ENCODE measurements at regions not wholly inside any gene's neighbourhood (a gene's known extent, or its start where the extent isn't known, plus 50 kb on each side); places are given as distances from the start of the nearest gene placed in this dataset.

- DNase-seq (peak in 1 of 35 experiments; percentile 5), ATAC-seq (replicated peaks in 1 of 4) (no peak)
- H3K4me1 ChIP-seq (ENCODE audit: control insufficient read depth in 1 of 2, extremely low read depth in 1 of 2, insufficient read depth in 2 of 2, low read length in 2 of 2): no peaks in the 10 kb centered on the region
- Mint-ChIP-seq H3K27me3 (peaks cover 3 to 11% of the 10 kb centered on the region in 2 donors), H3K4me3 (no peak overlapping the region), H3K36me3 (no peaks in the 10 kb centered on the region), H3K27ac (no peak overlapping the region), H3K9me3 (no peaks in the 10 kb centered on the region), H3K4me1 (no peaks in the 10 kb centered on the region)
- H3K9me3 ChIP-seq: no peaks in the 10 kb centered on the region
- no CpG with 5 or more reads among the region's 3 CpGs for WGBS (ENCODE audit: insufficient coverage)
- no peak overlapping the region for H3K4me3 ChIP-seq (ENCODE audit: control insufficient read depth in 1 of 2, extremely low read depth in 1 of 2, low read length in 1 of 2)
- H3K27ac ChIP-seq (ENCODE audit: low read length): no peak overlapping the region
- ChIA-PET CTCF (no interaction called here), POLR2A (no interaction called here)
- no peaks in the 10 kb centered on the region for H3K27me3 ChIP-seq (replicated peaks in 1 of 2; ENCODE audit: control insufficient read depth in 2 of 2, extremely low read depth in 1 of 2, insufficient read depth in 2 of 2, low read length in 1 of 2)
- H3K36me3 ChIP-seq (ENCODE audit: control insufficient read depth in 2 of 2, extremely low read depth in 1 of 2, insufficient read depth in 1 of 2, low read length in 1 of 2): no peaks in the 10 kb centered on the region
These were observed 78.7 kb upstream of the DCLK2 start for GRCh38 chr4:149999485-150000074.

- POLR2A ChIA-PET: no interaction called here
- Mint-ChIP-seq H3K4me3 (no peak overlapping the region), H3K27ac (no peak overlapping the region), H3K4me1 (no peaks in the 10 kb centered on the region), H3K27me3 (peaks cover 7 to 15% of the 10 kb centered on the region in 2 donors), H3K9me3 (no peaks in the 10 kb centered on the region), H3K36me3 (no peaks in the 10 kb centered on the region)
- WGBS (ENCODE audit: insufficient coverage): no CpG with 5 or more reads among the region's 5 CpGs
- Histone ChIP-seq H3K27ac (ENCODE audit: low read length) (no peak overlapping the region), H3K4me3 (ENCODE audit: control insufficient read depth in 1 of 2, extremely low read depth in 1 of 2, low read length in 1 of 2) (no peak overlapping the region), H3K36me3 (ENCODE audit: control insufficient read depth in 2 of 2, extremely low read depth in 1 of 2, insufficient read depth in 1 of 2, low read length in 1 of 2) (no peaks in the 10 kb centered on the region), H3K27me3 (replicated peaks in 1 of 2; ENCODE audit: control insufficient read depth in 2 of 2, extremely low read depth in 1 of 2, insufficient read depth in 2 of 2, low read length in 1 of 2) (no peaks in the 10 kb centered on the region), H3K9me3 (no peaks in the 10 kb centered on the region), H3K4me1 (ENCODE audit: control insufficient read depth in 1 of 2, extremely low read depth in 1 of 2, insufficient read depth in 2 of 2, low read length in 2 of 2) (no peaks in the 10 kb centered on the region)
- DNase-seq (no peak), ATAC-seq (replicated peaks in 1 of 4) (no peak)
- CTCF ChIA-PET: no interaction called here
These were observed 76.4 kb upstream of the DCLK2 start for GRCh38 chr4:150001815-150002214.

GRCh38 chr4:150002561-150002960, 75.7 kb upstream of the DCLK2 start:
- Histone ChIP-seq H3K9me3 (no peaks in the 10 kb centered on the region), H3K4me3 (ENCODE audit: control insufficient read depth in 1 of 2, extremely low read depth in 1 of 2, low read length in 1 of 2) (no peak overlapping the region), H3K36me3 (ENCODE audit: control insufficient read depth in 2 of 2, extremely low read depth in 1 of 2, insufficient read depth in 1 of 2, low read length in 1 of 2) (no peaks in the 10 kb centered on the region), H3K4me1 (ENCODE audit: control insufficient read depth in 1 of 2, extremely low read depth in 1 of 2, insufficient read depth in 2 of 2, low read length in 2 of 2) (no peaks in the 10 kb centered on the region), H3K27ac (ENCODE audit: low read length) (no peak overlapping the region), H3K27me3 (replicated peaks in 1 of 2; ENCODE audit: control insufficient read depth in 2 of 2, extremely low read depth in 1 of 2, insufficient read depth in 2 of 2, low read length in 1 of 2) (no peaks in the 10 kb centered on the region)
- H3K4me1 Mint-ChIP-seq: no peaks in the 10 kb centered on the region
- no peak overlapping the region for H3K4me3 Mint-ChIP-seq
- H3K27me3 Mint-ChIP-seq: peaks cover 7 to 18% of the 10 kb centered on the region in 2 donors
- no peak overlapping the region for H3K27ac Mint-ChIP-seq
- no peak for ATAC-seq (replicated peaks in 1 of 4)
- ChIA-PET CTCF (no interaction called here), POLR2A (no interaction called here)
- H3K9me3 Mint-ChIP-seq: no peaks in the 10 kb centered on the region
- no peaks in the 10 kb centered on the region for H3K36me3 Mint-ChIP-seq
- DNase-seq: no peak

DNA sequence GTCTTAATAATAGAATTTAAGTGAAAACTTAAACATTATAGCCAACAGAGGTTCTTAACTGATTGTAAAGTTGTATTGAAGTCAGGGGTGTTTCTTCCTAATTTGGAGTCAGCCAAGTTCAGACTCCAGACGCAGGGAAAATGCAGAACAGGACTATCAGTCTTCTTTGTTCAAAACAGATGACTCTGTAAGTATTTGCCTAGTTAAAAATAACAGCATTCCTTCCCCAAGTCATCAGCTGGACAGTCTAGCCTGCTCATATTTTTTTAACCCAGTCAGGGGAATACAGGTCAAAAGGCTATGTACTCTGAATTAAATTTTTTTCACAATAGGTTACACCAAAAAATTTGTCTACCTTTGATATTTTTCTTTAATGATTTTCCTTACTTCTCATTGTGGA, 73.8 kb upstream of the DCLK2 start:
- Mint-ChIP-seq H3K27me3 (peaks cover 7 to 19% of the 10 kb centered on the region in 2 donors), H3K9me3 (no peaks in the 10 kb centered on the region), H3K4me3 (no peak overlapping the region), H3K4me1 (no peaks in the 10 kb centered on the region), H3K36me3 (no peaks in the 10 kb centered on the region), H3K27ac (no peak overlapping the region)
- no peak for ATAC-seq (replicated peaks in 1 of 4)
- WGBS (ENCODE audit: insufficient coverage): no CpG with 5 or more reads among the region's 1 CpG
- Histone ChIP-seq H3K27ac (ENCODE audit: low read length) (no peak overlapping the region), H3K4me3 (ENCODE audit: control insufficient read depth in 1 of 2, extremely low read depth in 1 of 2, low read length in 1 of 2) (no peak overlapping the region), H3K4me1 (ENCODE audit: control insufficient read depth in 1 of 2, extremely low read depth in 1 of 2, insufficient read depth in 2 of 2, low read length in 2 of 2) (no peaks in the 10 kb centered on the region), H3K27me3 (replicated peaks in 1 of 2; ENCODE audit: control insufficient read depth in 2 of 2, extremely low read depth in 1 of 2, insufficient read depth in 2 of 2, low read length in 1 of 2) (no peaks in the 10 kb centered on the region), H3K9me3 (no peaks in the 10 kb centered on the region), H3K36me3 (ENCODE audit: control insufficient read depth in 2 of 2, extremely low read depth in 1 of 2, insufficient read depth in 1 of 2, low read length in 1 of 2) (no peaks in the 10 kb centered on the region)
- DNase-seq: no peak
- CTCF ChIA-PET: interaction anchor here in 1 of 2 donors (0.8 to 1.6 kb wide), 2 partner anchors 22 to 863 kb away, joined by 3 to 4 read pairs; no protein-coding TSS in a partner anchor
- POLR2A ChIA-PET: no interaction called here

DNA sequence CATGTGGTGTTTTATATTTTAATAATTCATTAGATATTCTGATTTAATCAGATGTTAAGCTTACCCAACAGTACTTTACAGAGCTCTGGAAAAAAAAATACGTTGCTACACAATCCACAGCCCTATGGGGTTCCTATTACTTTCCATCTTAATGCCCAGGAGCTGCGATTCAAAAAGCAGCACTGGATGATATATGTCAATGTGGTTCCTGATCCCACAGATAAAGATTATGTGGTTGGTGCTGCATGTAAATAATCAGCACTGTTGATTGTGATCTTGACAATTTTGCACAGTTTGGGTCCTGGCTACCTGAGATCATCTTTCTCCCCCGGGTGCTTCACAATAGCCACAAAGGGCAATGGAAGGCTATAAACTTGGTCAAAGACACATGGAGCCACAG, 72.7 kb upstream of the DCLK2 start:
- POLR2A ChIA-PET: interaction anchor here in 1 of 2 donors (0.5 kb wide), 1 partner anchor 42 kb away, joined by 14 read pairs; no protein-coding TSS in a partner anchor

DNA sequence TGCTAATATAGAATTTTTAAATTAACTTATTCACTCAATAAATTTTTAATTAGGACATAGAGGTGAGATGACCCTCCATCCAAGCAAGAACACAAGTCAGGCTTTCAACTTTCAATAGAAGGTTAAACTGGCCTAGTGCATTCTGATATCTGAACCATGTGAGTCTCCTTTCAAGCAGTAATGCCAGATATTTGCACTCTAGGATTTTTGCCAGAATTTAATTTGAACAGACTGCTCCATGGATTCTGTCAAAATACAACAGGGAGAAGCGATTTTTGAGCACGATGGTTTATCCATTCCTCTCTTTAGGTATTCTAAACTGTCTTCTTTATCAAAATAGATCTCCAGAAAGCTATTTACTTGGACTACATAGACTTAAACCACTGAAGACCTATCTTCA, 72.0 kb upstream of the DCLK2 start:
- no peaks in the 10 kb centered on the region for H3K9me3 Mint-ChIP-seq
- H3K27ac Mint-ChIP-seq: no peak overlapping the region
- H3K4me3 Mint-ChIP-seq: no peak overlapping the region
- CTCF ChIA-PET: interaction anchor here (0.5 to 1.2 kb wide), 5 partner anchors 9 to 1057 kb away, joined by 3 read pairs; no protein-coding TSS in a partner anchor
- H3K36me3 Mint-ChIP-seq: no peaks in the 10 kb centered on the region
- H3K9me3 ChIP-seq: no peaks in the 10 kb centered on the region
- H3K36me3 ChIP-seq (ENCODE audit: control insufficient read depth in 2 of 2, extremely low read depth in 1 of 2, insufficient read depth in 1 of 2, low read length in 1 of 2): no peaks in the 10 kb centered on the region
- no peaks in the 10 kb centered on the region for H3K4me1 ChIP-seq (ENCODE audit: control insufficient read depth in 1 of 2, extremely low read depth in 1 of 2, insufficient read depth in 2 of 2, low read length in 2 of 2)
- no peaks in the 10 kb centered on the region for H3K4me1 Mint-ChIP-seq
- 86% methylated on average over 2 of the region's 2 CpGs for WGBS (ENCODE audit: insufficient coverage)
- DNase-seq (no peak), ATAC-seq (replicated peaks in 1 of 4) (no peak)
- no peak overlapping the region for H3K27ac ChIP-seq (ENCODE audit: low read length)
- no peak overlapping the region for H3K4me3 ChIP-seq (ENCODE audit: control insufficient read depth in 1 of 2, extremely low read depth in 1 of 2, low read length in 1 of 2)
- H3K27me3 ChIP-seq (replicated peaks in 1 of 2; ENCODE audit: control insufficient read depth in 2 of 2, extremely low read depth in 1 of 2, insufficient read depth in 2 of 2, low read length in 1 of 2): no peaks in the 10 kb centered on the region
- POLR2A ChIA-PET: no interaction called here
- H3K27me3 Mint-ChIP-seq: peaks cover 7 to 12% of the 10 kb centered on the region in 2 donors

More for the DNA sequence above, 72.7 kb upstream of the DCLK2 start:
- Mint-ChIP-seq H3K27me3 (peaks cover 7 to 14% of the 10 kb centered on the region in 2 donors), H3K36me3 (no peaks in the 10 kb centered on the region), H3K4me1 (no peaks in the 10 kb centered on the region), H3K4me3 (no peak overlapping the region), H3K27ac (no peak overlapping the region), H3K9me3 (no peaks in the 10 kb centered on the region)
- ATAC-seq (replicated peaks in 1 of 4) (no peak), DNase-seq (no peak)
- no peaks in the 10 kb centered on the region for H3K36me3 ChIP-seq (ENCODE audit: control insufficient read depth in 2 of 2, extremely low read depth in 1 of 2, insufficient read depth in 1 of 2, low read length in 1 of 2)
- no peaks in the 10 kb centered on the region for H3K9me3 ChIP-seq
- CTCF ChIA-PET: interaction anchor here in 1 of 2 donors (1.6 kb wide), 1 partner anchor 23 kb away, joined by 3 read pairs; no protein-coding TSS in a partner anchor
- H3K4me3 ChIP-seq (ENCODE audit: control insufficient read depth in 1 of 2, extremely low read depth in 1 of 2, low read length in 1 of 2): no peak overlapping the region
- H3K27me3 ChIP-seq (replicated peaks in 1 of 2; ENCODE audit: control insufficient read depth in 2 of 2, extremely low read depth in 1 of 2, insufficient read depth in 2 of 2, low read length in 1 of 2): no peaks in the 10 kb centered on the region
- no peak overlapping the region for H3K27ac ChIP-seq (ENCODE audit: low read length)
- no peaks in the 10 kb centered on the region for H3K4me1 ChIP-seq (ENCODE audit: control insufficient read depth in 1 of 2, extremely low read depth in 1 of 2, insufficient read depth in 2 of 2, low read length in 2 of 2)
- WGBS (ENCODE audit: insufficient coverage): 0% methylated on average over 1 of the region's 3 CpGs

GRCh38 chr4:150007512-150007911, 70.7 kb upstream of the DCLK2 start:
- H3K27ac ChIP-seq (ENCODE audit: low read length): no peak overlapping the region
- ChIA-PET POLR2A (no interaction called here), CTCF (no interaction called here)
- H3K9me3 Mint-ChIP-seq: no peaks in the 10 kb centered on the region
- H3K4me1 ChIP-seq (ENCODE audit: control insufficient read depth in 1 of 2, extremely low read depth in 1 of 2, insufficient read depth in 2 of 2, low read length in 2 of 2): no peaks in the 10 kb centered on the region
- H3K4me3 ChIP-seq (ENCODE audit: control insufficient read depth in 1 of 2, extremely low read depth in 1 of 2, low read length in 1 of 2): no peak overlapping the region
- no peaks in the 10 kb centered on the region for H3K36me3 ChIP-seq (ENCODE audit: control insufficient read depth in 2 of 2, extremely low read depth in 1 of 2, insufficient read depth in 1 of 2, low read length in 1 of 2)
- no peaks in the 10 kb centered on the region for H3K27me3 ChIP-seq (replicated peaks in 1 of 2; ENCODE audit: control insufficient read depth in 2 of 2, extremely low read depth in 1 of 2, insufficient read depth in 2 of 2, low read length in 1 of 2)
- DNase-seq: no peak
- no peaks in the 10 kb centered on the region for H3K9me3 ChIP-seq
- ATAC-seq (replicated peaks in 1 of 4): no peak
- H3K27ac Mint-ChIP-seq: no peak overlapping the region
- H3K4me3 Mint-ChIP-seq: no peak overlapping the region
- no peaks in the 10 kb centered on the region for H3K36me3 Mint-ChIP-seq
- H3K4me1 Mint-ChIP-seq: no peaks in the 10 kb centered on the region
- peaks cover 7 to 12% of the 10 kb centered on the region in 2 donors for H3K27me3 Mint-ChIP-seq
- 40% methylated on average over 2 of the region's 3 CpGs for WGBS (ENCODE audit: insufficient coverage)

Measured in T-cell (primary cell).